PC-9 (cell line): ENCODE measurements at regions not wholly inside any gene's neighbourhood (a gene's known extent, or its start where the extent isn't known, plus 50 kb on each side); places are given as distances from the start of the nearest gene placed in this dataset.

Experiments used
- BruUV-seq: library from RNA; stranded (reverse); fragments of 400-500 nt; replicated peaks from 2 replicates; lab custom pipeline; 2021; lab: Mats Ljungman, UMichigan
- CTCF ChIA-PET: fragments of 300-600 bp; sonication (Branson Sonifier 250); formaldehyde crosslinking; loops from one replicate; lab custom pipeline; 2022; ENCODE audit warnings: antibody characterized with exemption; lab: Charles Lee
- POLR2A ChIA-PET: fragments of 300-600 bp; sonication (Branson Sonifier 250); formaldehyde crosslinking; loops from one replicate; lab custom pipeline; 2022; ENCODE audit warnings: antibody characterized with exemption; ENCODE audit not compliant: unreplicated experiment; lab: Charles Lee
- DNase-seq, 2 experiments: peaks; one replicate each; pipeline versions ENCODE4 v3.0.0 to v3.0.0-alpha.2; 2015 to 2022; ENCODE audit warnings: mixed read lengths in 1 of 2
- H2AFZ ChIP-seq: fragments of 200-600 bp; sonication (generic); 2 replicates; pipeline ENCODE4 v1.8.1; 2017; ENCODE audit warnings: antibody characterized with exemption
- H3F3A ChIP-seq: fragments of 200-600 bp; sonication (generic); 2 replicates; pipeline ENCODE4 v1.8.1; 2017; ENCODE audit warnings: antibody characterized with exemption, mild to moderate bottlenecking, low read depth; ENCODE audit not compliant: insufficient read depth
- H3K27ac ChIP-seq: fragments of 200-600 bp; sonication (generic); 2 replicates; pipeline ENCODE4 v1.6.1; 2016; ENCODE audit warnings: mixed run types
- H3K27me3 ChIP-seq: fragments of 200-600 bp; sonication (generic); 2 replicates; pipeline ENCODE4 v1.6.1; 2016; ENCODE audit warnings: low read depth, mixed run types; ENCODE audit not compliant: insufficient read depth
- H3K36me3 ChIP-seq: fragments of 200-600 bp; sonication (generic); 2 replicates; pipeline ENCODE4 v1.6.1; 2016; ENCODE audit warnings: low read depth, mixed run types
- H3K4me1 ChIP-seq: fragments of 200-600 bp; sonication (generic); replicated peaks from 2 replicates; pipeline ENCODE4 v1.6.1; 2016; ENCODE audit warnings: mixed run types; ENCODE audit not compliant: insufficient read depth
- H3K4me2 ChIP-seq: fragments of 200-600 bp; sonication (generic); 2 replicates; pipeline ENCODE4 v1.6.1; 2017; ENCODE audit warnings: mixed run types
- H3K4me3 ChIP-seq: fragments of 200-600 bp; sonication (generic); 2 replicates; pipeline ENCODE4 v1.6.1; 2016; ENCODE audit warnings: mixed run types
- H3K79me2 ChIP-seq: fragments of 200-600 bp; sonication (generic); 2 replicates; pipeline ENCODE4 v1.6.1; 2017; ENCODE audit warnings: low read depth, mixed run types
- H3K9me2 ChIP-seq: fragments of 200-600 bp; sonication (generic); 2 replicates; pipeline ENCODE4 v1.8.1; 2017; ENCODE audit warnings: mild to moderate bottlenecking; ENCODE audit not compliant: insufficient read depth
- H3K9me3 ChIP-seq: fragments of 200-600 bp; sonication (generic); 2 replicates; pipeline ENCODE4 v1.8.1; 2016; ENCODE audit warnings: low read depth; ENCODE audit not compliant: insufficient read depth
- H4K20me1 ChIP-seq: fragments of 200-600 bp; sonication (generic); 2 replicates; pipeline ENCODE4 v1.8.1; 2017; ENCODE audit not compliant: insufficient read depth
- CTCF ChIP-seq: fragments of 200-600 bp; sonication (generic); conservative IDR thresholded peaks from 2 replicates; pipeline ENCODE4 v1.6.1; 2017; ENCODE audit warnings: mixed run types, antibody characterized with exemption, mild to moderate bottlenecking, moderate library complexity
- EZH2 ChIP-seq: fragments of 200-600 bp; sonication (generic); IDR thresholded peaks from 2 replicates; pipeline ENCODE4 v1.8.0; 2017; ENCODE audit warnings: antibody characterized with exemption, low read depth
- intact Hi-C: fragments of 100-400 bp; cut with micrococcal nuclease; formaldehyde crosslinking; loops from one replicate; pipeline ENCODE4 v1.10.0; 2022; ENCODE audit not compliant: unreplicated experiment

GRCh38 chr17:12438813-12439586 is 226.7 kb upstream of the MYOCD start:
- ChIA-PET POLR2A (interaction anchor here (0.6 kb wide), 1 partner anchor 626 kb away, joined by 3 read pairs; no protein-coding TSS in a partner anchor), CTCF (no interaction called here)
- no peaks in the 10 kb centered on the region for H3K4me1 ChIP-seq

GRCh38 chr17:12445331-12445730 is 220.4 kb upstream of the MYOCD start:
- no peak for TF ChIP-seq EZH2
- TF ChIP-seq CTCF: no peak
- Histone ChIP-seq H4K20me1 (no peaks in the 10 kb centered on the region), H3K9me3 (no peaks in the 10 kb centered on the region), H3K4me1 (no peaks in the 10 kb centered on the region), H3K9me2 (no peaks in the 10 kb centered on the region), H3K36me3 (no peaks in the 10 kb centered on the region), H3K4me2 (no peak overlapping the region), H3K27me3 (no peaks in the 10 kb centered on the region), H3F3A (no peaks in the 10 kb centered on the region), H3K4me3 (no peak overlapping the region), H2AFZ (no peak overlapping the region), H3K27ac (no peak overlapping the region), H3K79me2 (no peaks in the 10 kb centered on the region)
- DNase-seq: no peak
- no TSS peak for BruUV-seq
- ChIA-PET POLR2A (no interaction called here), CTCF (no interaction called here)
- intact Hi-C loops: no loop called here

More at GRCh38 chr17:12438813-12439586, 226.7 kb upstream of the MYOCD start:
- H3F3A ChIP-seq: no peaks in the 10 kb centered on the region
- H3K79me2 ChIP-seq: no peaks in the 10 kb centered on the region
- no peaks in the 10 kb centered on the region for H4K20me1 ChIP-seq
- intact Hi-C loops: no loop called here
- no peak overlapping the region for H3K4me3 ChIP-seq
- TF ChIP-seq EZH2 (no peak), CTCF (no peak)
- H3K27ac ChIP-seq: no peak overlapping the region
- no peaks in the 10 kb centered on the region for H3K9me3 ChIP-seq
- BruUV-seq: no TSS peak
- no peaks in the 10 kb centered on the region for H3K9me2 ChIP-seq
- no peaks in the 10 kb centered on the region for H3K27me3 ChIP-seq
- H3K4me2 ChIP-seq: no peak overlapping the region
- no peak overlapping the region for H2AFZ ChIP-seq
- no peaks in the 10 kb centered on the region for H3K36me3 ChIP-seq
- DNase-seq: no peak

GRCh38 chr17:12457493-12457892 is 208.2 kb upstream of the MYOCD start:
- Histone ChIP-seq H3K4me1 (no peaks in the 10 kb centered on the region), H4K20me1 (no peaks in the 10 kb centered on the region), H3K36me3 (no peaks in the 10 kb centered on the region), H3K9me2 (no peaks in the 10 kb centered on the region), H3K27me3 (no peaks in the 10 kb centered on the region), H3K79me2 (no peaks in the 10 kb centered on the region), H3K4me2 (no peak overlapping the region), H3K4me3 (no peak overlapping the region), H3K9me3 (no peaks in the 10 kb centered on the region), H2AFZ (no peak overlapping the region), H3K27ac (no peak overlapping the region), H3F3A (no peaks in the 10 kb centered on the region)
- TF ChIP-seq CTCF (no peak), EZH2 (no peak)
- BruUV-seq: no TSS peak
- DNase-seq: no peak
- ChIA-PET CTCF (no interaction called here), POLR2A (interaction anchor here (0.6 kb wide), 1 partner anchor 544 kb away, joined by 3 read pairs; no protein-coding TSS in a partner anchor)
- intact Hi-C loops: no loop called here
